Stimulated activated memory B cell treated with anti-CD40 and anti-IgM and Interleukin-4, amounts not matched to agents 10 μg/mL and 1 μg/mL and 100 μg/mL, for 72 hours (primary cell): ENCODE measurements at regions not wholly inside any gene's neighbourhood (a gene's known extent, or its start where the extent isn't known, plus 50 kb on each side); places are given as distances from the start of the nearest gene placed in this dataset.
A peak's percentile ranks its signal among the peaks of the same experiment; 100 is the strongest.
"Not testable (repeated sequence)": the region's sequence is repeated elsewhere in the genome, so short reads cannot be mapped to it uniquely, and the experiment has no call there.

Experiments
- ATAC-seq: fragments of 150-1000 bp; cut with Tn5 transposase; 2 replicates; pipeline ENCODE4 v1.10.0; 2021
- H3K27ac Mint-ChIP-seq: one replicate; pipeline ENCODE4 v1.8.0; 2022; ENCODE audit warnings: mild to moderate bottlenecking, mixed read lengths
- H3K27me3 Mint-ChIP-seq: one replicate; pipeline ENCODE4 v1.8.0; 2022; ENCODE audit warnings: mixed read lengths
- H3K36me3 Mint-ChIP-seq: one replicate; pipeline ENCODE4 v1.8.0; 2022; ENCODE audit warnings: mixed read lengths
- H3K4me1 Mint-ChIP-seq: one replicate; pipeline ENCODE4 v1.8.0; 2022; ENCODE audit warnings: mixed read lengths
- H3K4me3 Mint-ChIP-seq: one replicate; pipeline ENCODE4 v1.8.0; 2022; ENCODE audit warnings: mild to moderate bottlenecking, moderate library complexity, mixed read lengths
- H3K9me3 Mint-ChIP-seq: one replicate; pipeline ENCODE4 v1.8.0; 2022; ENCODE audit warnings: mixed read lengths

DNA sequence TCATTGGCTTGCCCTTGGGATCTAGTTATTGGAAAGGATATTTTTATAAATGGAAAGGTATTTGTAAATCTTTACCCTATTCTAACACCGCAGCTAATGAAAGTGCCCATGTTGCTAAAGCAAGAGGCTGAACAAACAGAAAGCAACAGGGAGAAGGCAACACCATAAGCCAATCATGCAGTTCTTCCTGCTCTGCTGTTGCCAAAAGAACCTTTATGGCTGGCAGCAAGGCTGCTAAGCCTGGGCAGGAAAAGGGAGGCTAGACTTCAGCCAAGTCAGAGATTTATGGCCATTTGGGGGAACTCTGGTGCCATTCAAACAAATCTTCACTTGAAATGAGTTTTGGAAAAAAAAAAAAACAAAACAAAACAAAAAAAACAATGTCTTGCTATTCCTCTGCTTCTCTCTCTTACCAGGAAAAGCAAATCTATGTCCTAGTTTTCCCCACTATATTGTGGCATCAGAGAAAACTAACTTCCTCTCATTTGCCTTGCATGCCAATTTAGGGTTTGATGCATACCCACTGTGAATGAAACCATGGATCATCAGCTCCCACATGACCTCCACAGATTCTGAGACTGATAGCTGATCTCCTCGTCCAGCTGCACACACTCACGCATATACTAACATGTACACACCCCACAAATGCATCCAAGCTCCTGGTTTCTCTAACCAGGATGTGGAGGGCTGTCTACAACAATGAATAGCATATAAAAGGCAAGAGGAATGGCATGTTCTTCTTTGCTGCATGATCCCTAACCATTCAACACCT lies 179.3 kb downstream of the C1D start:
- no peak overlapping the region for H3K4me3 Mint-ChIP-seq
- no peaks in the 10 kb centered on the region for H3K27me3 Mint-ChIP-seq
- no peaks in the 10 kb centered on the region for H3K4me1 Mint-ChIP-seq
- no peak for ATAC-seq
- H3K36me3 Mint-ChIP-seq: no peaks in the 10 kb centered on the region
- H3K27ac Mint-ChIP-seq: no peak overlapping the region
- H3K9me3 Mint-ChIP-seq: no peaks in the 10 kb centered on the region

DNA sequence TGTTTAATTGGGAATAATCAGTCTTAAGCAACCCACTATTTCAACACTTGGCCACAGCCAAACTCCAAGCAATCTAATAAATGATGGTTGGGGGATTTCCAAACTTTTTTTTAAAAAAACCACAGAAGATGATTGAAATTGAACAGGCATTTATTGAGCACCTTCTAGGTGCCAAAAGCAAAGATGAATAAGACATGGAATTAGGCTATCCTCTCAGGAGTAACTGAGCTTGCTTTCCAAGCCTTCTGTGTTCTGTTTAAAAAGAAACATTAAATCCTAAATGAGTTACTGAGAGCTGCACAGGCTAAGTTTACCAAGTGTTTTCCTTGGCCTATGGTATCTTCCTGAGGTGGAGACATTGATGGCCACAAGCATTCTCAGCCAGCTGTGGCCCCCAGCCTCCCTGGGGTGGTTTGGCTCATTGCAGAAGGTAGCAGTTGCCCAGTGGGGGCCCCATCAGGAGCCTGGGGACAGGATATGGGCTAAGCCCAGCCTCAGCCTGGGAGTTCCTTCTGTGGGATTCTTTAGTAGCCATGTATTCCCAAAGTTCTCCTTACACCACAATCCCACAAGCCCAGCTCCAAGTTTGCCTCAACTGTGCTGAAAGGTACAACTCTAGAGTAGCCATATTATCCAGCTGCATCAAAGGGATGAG lies 174.3 kb downstream of the C1D start:
- Mint-ChIP-seq H3K27ac (no peak overlapping the region), H3K36me3 (no peaks in the 10 kb centered on the region), H3K9me3 (no peaks in the 10 kb centered on the region), H3K4me3 (no peak overlapping the region), H3K4me1 (no peaks in the 10 kb centered on the region), H3K27me3 (no peaks in the 10 kb centered on the region)
- peak; percentile 24 for ATAC-seq

DNA sequence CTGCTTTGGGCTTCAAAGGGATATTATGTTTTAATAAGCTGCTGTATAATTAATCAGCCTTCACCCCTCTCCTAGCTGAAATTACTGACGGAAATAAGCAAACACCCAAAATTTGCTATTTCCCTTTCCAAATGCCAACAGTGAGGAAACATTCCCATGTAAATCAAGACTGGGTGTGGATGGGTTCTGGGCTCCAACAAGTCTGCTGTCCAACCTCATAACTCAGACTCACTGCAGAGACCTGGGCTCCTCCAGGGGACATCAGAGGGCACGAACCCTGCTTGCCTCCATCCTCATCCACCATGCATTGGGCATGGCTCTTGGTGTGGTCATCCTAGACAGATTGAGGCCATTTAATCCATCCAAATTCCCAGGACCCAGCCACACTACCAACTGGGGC lies 173.7 kb downstream of the C1D start:
- ATAC-seq: no peak
- no peak overlapping the region for H3K4me3 Mint-ChIP-seq
- peaks cover 2% of the 10 kb centered on the region for H3K9me3 Mint-ChIP-seq
- H3K4me1 Mint-ChIP-seq: no peaks in the 10 kb centered on the region
- no peaks in the 10 kb centered on the region for H3K27me3 Mint-ChIP-seq
- no peaks in the 10 kb centered on the region for H3K36me3 Mint-ChIP-seq
- no peak overlapping the region for H3K27ac Mint-ChIP-seq

DNA sequence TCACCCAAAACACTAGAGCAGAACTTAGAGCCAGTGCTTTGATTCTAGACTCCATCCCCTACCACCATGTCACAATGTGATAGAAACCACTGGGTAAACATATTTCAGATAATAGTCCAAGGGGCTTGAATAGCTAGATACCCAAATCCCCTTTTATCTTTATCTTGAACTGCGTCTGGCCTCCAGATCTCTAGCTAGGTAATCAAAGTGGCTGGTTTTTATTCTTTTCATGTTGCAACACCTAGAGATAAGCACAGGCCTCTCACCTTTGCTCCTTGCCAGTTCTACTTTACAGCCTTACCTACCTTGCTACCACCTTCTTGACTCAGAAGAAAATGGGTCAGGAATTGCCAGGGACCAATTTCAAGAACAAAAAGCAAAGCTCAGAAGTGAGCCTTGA lies 171.2 kb downstream of the C1D start:
- peaks cover 3% of the 10 kb centered on the region for H3K9me3 Mint-ChIP-seq

DNA sequence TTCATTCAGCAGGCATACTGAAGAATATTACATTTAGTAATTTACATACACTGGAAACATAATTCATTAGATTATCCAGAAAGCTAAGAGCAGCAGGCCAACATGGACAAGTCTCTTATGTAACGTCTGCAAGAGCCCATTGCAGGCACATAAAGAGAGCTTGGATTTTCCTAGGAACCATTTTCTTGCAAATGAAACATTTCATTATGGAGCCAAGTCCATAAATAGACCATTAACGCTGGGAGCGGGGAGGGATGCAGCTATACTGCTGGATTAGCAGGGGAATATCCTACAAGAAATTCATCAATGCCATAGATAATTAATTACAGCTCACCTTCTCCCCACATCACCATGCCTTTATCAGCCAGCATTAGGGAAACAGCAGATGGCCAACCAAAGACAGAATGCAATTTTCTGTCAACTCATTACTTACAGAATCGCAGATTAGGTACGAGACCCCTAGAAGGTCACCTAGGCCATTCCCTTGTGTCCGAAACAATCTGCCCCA lies 170.4 kb downstream of the C1D start:
- H3K4me3 Mint-ChIP-seq: no peak overlapping the region
- no peaks in the 10 kb centered on the region for H3K27me3 Mint-ChIP-seq
- H3K27ac Mint-ChIP-seq: no peak overlapping the region
- peaks cover 3% of the 10 kb centered on the region for H3K9me3 Mint-ChIP-seq
- H3K4me1 Mint-ChIP-seq: no peaks in the 10 kb centered on the region
- ATAC-seq: no peak
- H3K36me3 Mint-ChIP-seq: no peaks in the 10 kb centered on the region

More for the DNA sequence above, 171.2 kb downstream of the C1D start:
- Mint-ChIP-seq H3K4me3 (no peak overlapping the region), H3K27ac (no peak overlapping the region), H3K27me3 (no peaks in the 10 kb centered on the region), H3K4me1 (no peaks in the 10 kb centered on the region), H3K36me3 (no peaks in the 10 kb centered on the region)
- ATAC-seq: no peak

DNA sequence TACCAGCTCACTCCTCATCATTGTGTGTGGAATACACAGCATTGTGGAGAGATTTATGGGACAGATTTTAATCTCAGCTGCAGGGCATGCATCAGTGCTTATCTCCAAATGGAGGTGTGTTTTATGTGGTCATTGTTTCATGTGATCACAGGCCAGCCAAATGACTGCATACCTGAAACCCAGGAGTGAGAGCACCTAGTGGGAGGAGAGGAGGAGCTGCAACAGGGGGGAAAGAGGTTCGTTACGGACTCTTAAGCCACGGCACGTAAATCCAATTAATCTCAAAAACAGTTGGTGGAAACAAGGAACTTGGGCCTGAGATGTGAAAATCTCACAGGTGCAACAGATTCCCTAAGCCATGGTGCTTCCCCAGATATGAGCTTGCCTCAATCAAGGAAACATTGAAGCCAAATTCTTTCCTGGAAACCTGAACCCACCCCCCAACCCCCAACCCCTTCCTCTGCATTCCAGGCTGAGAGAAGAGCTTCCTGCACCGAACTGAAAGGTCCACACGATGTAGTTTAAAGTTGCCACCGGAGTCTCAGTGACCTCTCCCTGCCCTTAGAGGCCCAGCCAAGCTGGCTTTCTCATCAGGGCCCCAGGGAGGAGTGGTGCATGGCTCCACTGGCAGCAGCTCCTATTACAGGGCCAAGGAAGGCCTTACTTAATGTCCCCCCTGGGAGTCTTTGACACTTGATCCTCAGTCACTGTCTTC lies 167.4 kb downstream of the C1D start:
- no peak overlapping the region for H3K4me3 Mint-ChIP-seq
- no peak overlapping the region for H3K27ac Mint-ChIP-seq
- ATAC-seq: no peak
- peaks cover 3% of the 10 kb centered on the region for H3K9me3 Mint-ChIP-seq
- H3K27me3 Mint-ChIP-seq: no peaks in the 10 kb centered on the region
- H3K4me1 Mint-ChIP-seq: no peaks in the 10 kb centered on the region
- H3K36me3 Mint-ChIP-seq: no peaks in the 10 kb centered on the region

DNA sequence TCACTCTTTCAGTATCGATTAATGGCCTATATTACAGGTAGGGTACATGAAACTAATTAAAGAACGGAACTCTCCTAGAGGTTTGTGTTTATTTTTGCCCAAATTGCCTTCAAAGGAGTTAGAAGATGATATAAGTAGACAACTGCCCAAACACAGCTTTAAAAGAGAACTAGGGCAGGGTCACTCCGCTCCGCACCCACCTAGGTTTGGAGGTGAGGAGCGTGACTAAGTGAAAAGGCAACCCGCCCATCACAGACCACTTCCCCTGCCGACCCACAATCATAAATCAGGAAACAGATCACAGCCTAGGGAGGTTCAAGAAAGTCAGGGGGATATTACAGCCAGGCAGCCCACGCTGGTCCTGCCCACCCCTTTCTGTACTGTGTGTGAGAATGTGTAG lies 166.7 kb downstream of the C1D start:
- Mint-ChIP-seq H3K9me3 (peaks cover 3% of the 10 kb centered on the region), H3K27ac (no peak overlapping the region), H3K36me3 (no peaks in the 10 kb centered on the region), H3K4me3 (no peak overlapping the region), H3K27me3 (no peaks in the 10 kb centered on the region), H3K4me1 (no peaks in the 10 kb centered on the region)
- no peak for ATAC-seq

DNA sequence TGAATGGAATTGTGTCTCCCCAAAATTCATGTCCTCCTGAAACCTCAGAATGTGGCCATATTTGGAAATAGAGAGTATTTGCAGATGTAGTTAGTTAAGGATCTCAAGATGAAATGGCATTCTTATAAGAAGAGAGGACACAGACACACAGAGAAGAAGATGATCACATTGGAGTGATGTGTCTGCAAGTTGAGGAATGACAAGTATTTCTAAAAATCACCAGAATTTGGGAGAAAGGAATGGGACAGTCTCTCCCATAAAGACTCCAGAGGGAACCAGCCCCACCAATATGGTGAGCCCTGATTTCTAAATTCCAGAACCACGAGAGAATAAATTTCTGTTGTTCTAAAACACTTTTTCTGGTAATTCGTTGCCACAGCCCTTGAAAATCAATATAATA lies 166.3 kb downstream of the C1D start:
- Mint-ChIP-seq H3K4me3 (no peak overlapping the region), H3K4me1 (no peaks in the 10 kb centered on the region), H3K36me3 (no peaks in the 10 kb centered on the region), H3K27ac (no peak overlapping the region), H3K9me3 (peaks cover 3% of the 10 kb centered on the region), H3K27me3 (no peaks in the 10 kb centered on the region)
- ATAC-seq: no peak

DNA sequence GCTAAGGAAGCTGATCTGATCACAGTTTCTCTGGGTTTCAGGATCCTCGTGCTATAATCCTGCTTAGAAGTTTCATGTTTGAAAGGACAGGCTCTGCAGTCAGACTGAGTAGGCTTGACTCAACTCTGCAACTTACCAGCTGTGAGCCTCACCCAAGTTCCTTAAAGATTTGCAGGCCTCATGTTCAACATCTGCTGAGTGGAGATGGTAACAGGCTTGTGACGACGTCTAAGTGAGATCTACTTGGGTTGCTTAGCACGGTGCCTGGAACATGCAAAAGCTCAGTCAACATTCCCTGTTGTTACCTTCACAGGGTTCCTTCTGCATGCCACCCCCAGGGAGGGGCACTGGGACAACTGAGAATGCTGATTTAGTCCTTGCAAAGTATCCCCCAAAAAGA lies 164.2 kb downstream of the C1D start:
- peaks cover 17% of the 10 kb centered on the region for H3K27me3 Mint-ChIP-seq
- no peaks in the 10 kb centered on the region for H3K4me1 Mint-ChIP-seq
- H3K9me3 Mint-ChIP-seq: peaks cover 3% of the 10 kb centered on the region
- no peak overlapping the region for H3K4me3 Mint-ChIP-seq
- no peak overlapping the region for H3K27ac Mint-ChIP-seq
- H3K36me3 Mint-ChIP-seq: no peaks in the 10 kb centered on the region
- no peak for ATAC-seq

DNA sequence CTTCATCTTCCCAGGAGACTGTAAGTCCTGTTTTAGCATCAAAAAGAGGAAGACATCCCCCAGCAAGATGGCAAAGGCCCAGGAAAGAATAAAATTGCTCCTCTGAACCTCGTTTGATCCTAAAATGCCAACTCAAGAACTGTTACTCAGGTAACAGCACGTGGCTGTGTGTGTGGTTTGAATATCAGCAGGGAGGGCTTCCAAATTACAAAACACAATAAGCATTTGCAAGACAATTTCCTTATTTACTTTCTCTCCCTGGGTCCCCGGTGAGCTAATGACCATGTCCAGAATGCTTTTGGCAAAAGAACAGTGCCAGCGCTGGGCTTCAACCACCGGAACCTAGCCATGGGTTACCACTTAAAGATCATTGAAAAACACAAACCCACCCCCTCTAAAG lies 163.6 kb downstream of the C1D start:
- Mint-ChIP-seq H3K4me3 (no peak overlapping the region), H3K4me1 (no peaks in the 10 kb centered on the region), H3K27ac (no peak overlapping the region), H3K9me3 (no peaks in the 10 kb centered on the region), H3K27me3 (peaks cover 22% of the 10 kb centered on the region), H3K36me3 (no peaks in the 10 kb centered on the region)
- ATAC-seq: no peak

DNA sequence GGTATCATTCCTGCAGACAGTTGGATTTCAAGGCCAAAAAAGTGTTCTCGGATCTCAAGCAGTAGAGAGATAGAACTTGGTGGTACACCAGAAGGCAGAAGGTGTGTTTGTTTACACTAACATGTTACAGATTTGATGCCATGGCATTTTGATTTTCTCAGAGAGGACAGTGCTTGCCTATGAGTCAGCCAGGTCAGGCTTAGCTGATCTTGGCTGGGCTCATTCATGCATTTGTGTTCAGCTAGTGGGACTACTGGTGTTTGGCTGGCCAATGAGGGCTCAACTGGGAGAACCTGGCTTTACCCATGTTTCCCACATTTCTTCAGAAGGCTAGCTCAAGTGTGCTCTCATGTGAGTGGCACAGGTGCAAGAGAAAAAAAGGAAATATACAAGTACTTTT lies 162.0 kb downstream of the C1D start:
- Mint-ChIP-seq H3K27ac (no peak overlapping the region), H3K27me3 (peaks cover 22% of the 10 kb centered on the region), H3K4me1 (no peaks in the 10 kb centered on the region), H3K4me3 (no peak overlapping the region), H3K36me3 (no peaks in the 10 kb centered on the region), H3K9me3 (no peaks in the 10 kb centered on the region)
- no peak for ATAC-seq

DNA sequence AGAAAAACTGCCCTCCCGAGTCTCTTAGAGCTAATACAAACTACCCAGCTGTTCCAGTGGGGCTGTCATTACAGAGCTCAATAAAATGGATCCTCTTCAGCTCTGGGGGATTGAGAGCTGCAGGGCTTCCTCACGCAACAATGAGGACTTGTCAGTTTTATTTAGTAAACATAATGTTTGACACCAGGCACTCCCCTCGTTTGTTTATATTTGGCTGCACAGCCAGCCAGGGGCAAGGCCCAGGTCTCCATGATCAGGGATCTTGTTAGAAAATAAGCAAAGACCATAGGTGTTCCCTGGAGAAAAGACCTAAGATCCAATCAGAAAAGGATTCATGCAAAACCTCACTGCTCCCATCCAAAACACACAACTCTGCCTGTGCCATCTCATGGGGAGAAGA lies 158.2 kb downstream of the C1D start:
- peaks cover 22% of the 10 kb centered on the region for H3K27me3 Mint-ChIP-seq
- ATAC-seq: no peak
- no peak overlapping the region for H3K27ac Mint-ChIP-seq
- no peaks in the 10 kb centered on the region for H3K36me3 Mint-ChIP-seq
- H3K9me3 Mint-ChIP-seq: no peaks in the 10 kb centered on the region
- no peak overlapping the region for H3K4me3 Mint-ChIP-seq
- H3K4me1 Mint-ChIP-seq: no peaks in the 10 kb centered on the region

DNA sequence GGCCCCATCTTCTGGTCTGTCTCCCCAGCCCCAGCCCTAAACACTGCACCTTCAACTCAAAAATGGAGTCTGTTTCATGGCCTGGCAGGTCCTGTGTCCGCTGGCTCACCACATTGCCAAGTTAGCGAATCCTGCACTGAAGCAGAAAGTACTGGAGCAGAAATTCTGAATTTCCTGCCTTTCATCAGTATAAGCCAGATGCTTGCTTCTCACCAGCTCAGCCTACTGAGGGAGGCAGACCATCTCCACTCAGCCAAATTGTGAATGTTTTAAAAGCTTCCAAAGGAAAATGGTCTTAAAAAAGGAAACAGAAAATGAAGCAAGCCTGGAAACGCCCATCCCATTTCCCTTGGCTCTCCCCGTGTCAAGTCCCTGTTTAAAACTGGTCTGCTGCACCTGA lies 157.8 kb downstream of the C1D start:
- no peak overlapping the region for H3K4me3 Mint-ChIP-seq
- H3K4me1 Mint-ChIP-seq: no peaks in the 10 kb centered on the region
- H3K9me3 Mint-ChIP-seq: no peaks in the 10 kb centered on the region
- H3K36me3 Mint-ChIP-seq: no peaks in the 10 kb centered on the region
- no peak for ATAC-seq
- H3K27ac Mint-ChIP-seq: no peak overlapping the region
- H3K27me3 Mint-ChIP-seq: peaks cover 22% of the 10 kb centered on the region

DNA sequence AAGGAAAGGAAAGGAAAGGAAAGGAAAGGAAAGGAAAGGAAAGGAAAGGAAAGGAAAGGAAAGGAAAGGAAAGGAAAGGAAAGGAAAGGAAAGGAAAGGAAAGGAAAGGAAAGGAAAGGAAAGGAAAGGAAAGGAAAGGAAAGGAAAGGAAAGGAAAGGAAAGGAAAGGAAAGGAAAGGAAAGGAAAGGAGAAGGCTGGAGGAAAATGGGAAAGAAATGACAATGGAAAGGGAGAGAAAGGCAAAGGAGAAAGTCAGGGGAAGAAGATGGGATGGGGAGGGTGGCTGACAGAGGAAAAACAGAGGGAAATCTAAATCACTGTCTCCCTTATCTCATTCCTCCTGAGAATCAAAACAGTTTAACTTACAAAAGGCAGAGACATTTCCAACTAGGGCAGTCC lies 156.3 kb downstream of the C1D start:
- not testable (repeated sequence) for H3K4me1 Mint-ChIP-seq, ATAC-seq, H3K9me3 Mint-ChIP-seq, H3K36me3 Mint-ChIP-seq, H3K4me3 Mint-ChIP-seq, H3K27ac Mint-ChIP-seq
- peaks cover 22% of the 10 kb centered on the region for H3K27me3 Mint-ChIP-seq

DNA sequence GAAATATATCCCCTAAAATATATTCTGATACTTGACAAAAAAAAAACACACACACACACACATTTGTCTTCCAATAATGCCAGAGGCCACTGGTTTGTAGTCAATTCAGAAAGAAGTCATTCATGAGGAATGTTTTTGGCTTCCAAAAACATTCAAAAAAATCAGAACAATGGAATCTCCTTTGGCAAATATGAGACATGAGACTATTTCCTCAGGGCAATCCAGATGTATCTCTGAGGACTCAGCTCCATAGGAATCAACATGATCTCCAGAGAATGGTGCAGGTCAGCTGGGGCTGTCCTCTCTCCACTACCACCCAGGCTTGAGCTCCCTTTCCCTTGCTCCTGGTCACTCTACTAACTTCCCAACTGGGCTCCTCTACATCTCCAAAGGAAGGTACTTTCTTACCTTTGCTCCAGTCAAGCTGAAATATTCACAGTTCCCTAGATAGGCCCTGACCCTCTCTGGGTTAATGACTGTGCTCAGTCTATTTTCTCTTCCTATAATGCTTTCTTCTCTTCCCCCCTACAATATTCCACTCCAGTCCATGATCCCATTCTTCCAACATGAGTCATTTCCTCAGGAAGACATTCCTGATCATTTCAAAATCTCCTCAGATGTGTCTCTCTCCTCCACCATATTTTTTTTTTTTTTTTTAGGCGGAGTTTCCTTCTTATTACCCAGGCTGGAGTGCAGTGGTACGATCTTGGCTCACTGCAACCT lies 145.3 kb downstream of the C1D start:
- Mint-ChIP-seq H3K4me3 (no peak overlapping the region), H3K27me3 (peaks cover 28% of the 10 kb centered on the region), H3K4me1 (no peaks in the 10 kb centered on the region), H3K27ac (no peak overlapping the region), H3K9me3 (no peaks in the 10 kb centered on the region), H3K36me3 (no peaks in the 10 kb centered on the region)
- ATAC-seq: no peak
